T47D (cell line): ENCODE measurements at regions not wholly inside any gene's neighbourhood (a gene's known extent, or its start where the extent isn't known, plus 50 kb on each side); places are given as distances from the start of the nearest gene placed in this dataset.
A peak's percentile ranks its signal among the peaks of the same experiment; 100 is the strongest.

Experiments used
- DNase-seq, 2 experiments: peaks; one replicate each; pipeline versions ENCODE4 v3.0.0 to v3.0.0-alpha.2; 2011 to 2012; ENCODE audit warnings: low read depth in 1 of 2, low spot score in 1 of 2
- JUND ChIP-seq: IDR thresholded peaks from 2 replicates; pipeline ENCODE4 v1.6.1; 2012; ENCODE audit warnings: low read depth
- in situ Hi-C: cut with HindIII; loops from 2 replicates; pipeline ENCODE4 v1.10.0; 2016; ENCODE audit warnings: low sequenced_read_pairs, low pct_unique_long_range_greater_than_20kb

DNA sequence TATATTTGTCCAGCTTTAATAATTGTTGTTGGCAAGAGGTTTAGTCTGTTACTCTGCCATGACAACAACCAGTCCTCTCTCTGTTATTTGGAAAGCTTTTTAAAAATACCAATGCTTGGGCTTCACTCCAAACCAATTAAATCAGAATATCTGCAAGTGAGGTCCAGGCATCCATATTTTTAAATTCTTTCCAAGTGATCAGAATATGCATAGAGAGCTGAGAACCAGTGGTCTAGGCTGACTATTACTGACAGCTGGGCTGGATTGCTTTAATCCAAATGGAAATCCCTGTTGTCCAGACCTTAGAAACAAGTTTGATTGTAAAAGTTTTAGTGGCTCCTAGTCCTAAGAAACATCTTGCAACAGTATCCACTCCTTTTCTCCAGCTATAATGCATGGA is 1059.7 kb upstream of the ACVR2A start:
- no peak for DNase-seq
- TF ChIP-seq JUND, result no peak
- in situ Hi-C loops, result no loop called here

DNA sequence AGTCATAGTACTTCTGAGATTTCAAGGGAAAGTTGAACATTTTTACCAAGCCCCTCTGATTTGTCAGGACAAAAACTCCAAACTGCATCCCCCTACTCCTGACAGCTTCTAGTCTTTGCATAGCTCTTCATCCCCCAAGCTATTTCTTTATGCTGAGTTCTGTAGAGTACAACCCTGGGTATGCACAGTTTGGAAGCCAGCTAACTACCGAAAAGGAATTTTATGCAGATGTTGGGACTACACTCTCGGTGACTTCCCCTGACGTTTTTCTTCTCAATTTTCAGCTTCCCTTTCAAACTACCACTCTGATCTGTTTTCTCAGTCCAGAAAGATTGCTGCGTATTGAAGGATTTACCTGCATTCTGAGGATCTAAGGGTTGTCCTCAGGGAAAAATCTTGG is 1060.2 kb upstream of the ACVR2A start:
- DNase-seq, result no peak
- in situ Hi-C loops, result no loop called here
- TF ChIP-seq JUND, result no peak

DNA sequence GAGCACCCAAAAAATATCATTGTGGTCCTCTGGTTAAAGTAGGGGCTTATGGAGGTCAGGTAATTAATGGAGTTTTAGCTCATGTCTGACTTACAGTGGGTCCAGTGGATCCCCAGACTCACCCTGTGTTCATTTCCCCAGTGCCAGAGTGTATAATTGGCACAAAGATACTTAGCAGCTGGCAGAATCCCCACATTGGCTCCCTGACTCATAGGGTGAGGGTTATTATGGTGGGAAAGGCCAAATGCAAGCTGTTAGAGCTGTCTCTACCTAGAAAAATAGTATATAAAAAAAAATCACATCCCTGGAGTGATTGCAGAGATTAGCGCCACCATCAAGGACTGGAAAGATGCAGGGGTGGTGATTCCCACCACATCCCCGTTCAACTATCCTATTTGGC is 1067.6 kb upstream of the ACVR2A start:
- in situ Hi-C loops, result no loop called here
- DNase-seq, result no peak
- no peak for TF ChIP-seq JUND

DNA sequence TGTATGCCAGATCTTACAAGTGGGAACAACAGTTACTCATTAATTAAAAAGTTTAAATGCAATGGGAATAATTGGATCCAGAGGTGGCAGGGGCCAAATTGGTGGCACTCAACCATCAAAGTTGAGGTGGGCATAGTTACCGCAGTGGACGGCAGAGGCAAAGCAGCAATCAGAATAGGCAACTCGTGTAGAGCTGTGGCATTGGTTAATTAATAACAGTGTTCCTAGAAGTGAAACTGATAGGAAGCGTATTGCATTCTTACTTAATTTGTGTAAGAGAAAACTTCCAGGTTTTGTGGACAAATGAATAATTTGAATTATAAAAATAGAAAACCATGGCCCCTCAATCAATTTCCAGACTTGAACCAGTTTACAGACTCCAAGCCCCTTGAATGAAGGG is 1068.2 kb upstream of the ACVR2A start:
- in situ Hi-C loops, result no loop called here
- TF ChIP-seq JUND, result no peak

DNA sequence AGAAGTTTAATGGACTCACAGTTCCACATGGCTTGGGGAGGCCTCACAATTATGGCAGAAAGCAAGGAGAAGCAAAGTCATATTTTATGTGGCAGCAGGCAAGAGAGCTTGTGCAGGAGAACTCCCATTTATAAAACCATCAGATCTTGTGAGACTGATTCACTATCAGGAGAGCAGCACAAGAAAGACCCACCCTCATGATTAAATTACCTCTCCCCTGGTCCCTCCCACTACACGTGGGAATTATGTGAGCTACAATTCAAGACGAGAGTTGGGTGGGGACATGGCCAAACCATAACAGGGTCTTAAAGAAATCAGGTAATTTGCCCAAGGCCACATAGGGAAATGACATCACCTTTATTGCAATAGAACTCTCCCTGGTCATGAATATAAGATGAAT is 1073.3 kb upstream of the ACVR2A start:
- in situ Hi-C loops, result no loop called here
- TF ChIP-seq JUND, result no peak
- no peak for DNase-seq

More for the DNA sequence above, 1068.2 kb upstream of the ACVR2A start:
- no peak for DNase-seq

DNA sequence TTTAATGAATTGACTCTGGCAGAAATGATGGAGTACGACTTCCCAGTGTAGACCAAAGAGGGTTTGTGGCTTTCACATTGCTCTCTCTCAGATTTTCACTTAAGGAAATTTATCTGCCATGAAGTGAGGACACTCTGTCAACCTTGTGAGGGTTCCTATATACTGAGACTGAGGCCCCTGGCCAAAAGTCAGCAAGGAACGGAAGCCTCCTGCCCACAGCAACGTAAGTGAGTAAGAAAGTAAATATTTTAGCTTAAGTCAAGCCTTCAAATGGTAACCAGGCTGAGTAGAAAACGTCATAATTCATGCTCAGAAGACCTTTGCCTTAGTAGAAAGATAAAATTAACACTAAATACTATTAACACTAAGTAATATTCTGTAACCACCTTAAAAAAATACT is 1080.5 kb upstream of the ACVR2A start:
- no peak for TF ChIP-seq JUND
- DNase-seq, result no peak
- in situ Hi-C loops, result no loop called here

DNA sequence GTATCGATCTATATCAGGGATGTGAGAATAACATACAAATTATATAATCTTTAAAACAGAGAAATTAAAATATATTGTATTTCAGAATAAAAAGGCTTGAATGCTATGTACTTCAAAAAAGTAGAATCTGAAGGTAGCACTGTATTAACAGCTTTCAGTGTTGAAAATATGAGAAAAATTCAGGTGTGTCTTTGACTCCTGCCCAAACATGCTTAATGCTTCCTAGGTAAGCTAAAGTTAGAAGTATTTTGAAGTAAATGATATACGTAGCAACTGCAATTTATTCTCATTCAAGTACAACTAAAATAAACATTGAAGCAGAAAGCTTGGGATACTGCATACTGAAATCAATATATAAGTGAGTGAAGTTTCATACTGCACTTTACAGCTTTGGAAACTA is 1082.0 kb upstream of the ACVR2A start:
- TF ChIP-seq JUND, result no peak
- no peak for DNase-seq
- in situ Hi-C loops, result no loop called here

DNA sequence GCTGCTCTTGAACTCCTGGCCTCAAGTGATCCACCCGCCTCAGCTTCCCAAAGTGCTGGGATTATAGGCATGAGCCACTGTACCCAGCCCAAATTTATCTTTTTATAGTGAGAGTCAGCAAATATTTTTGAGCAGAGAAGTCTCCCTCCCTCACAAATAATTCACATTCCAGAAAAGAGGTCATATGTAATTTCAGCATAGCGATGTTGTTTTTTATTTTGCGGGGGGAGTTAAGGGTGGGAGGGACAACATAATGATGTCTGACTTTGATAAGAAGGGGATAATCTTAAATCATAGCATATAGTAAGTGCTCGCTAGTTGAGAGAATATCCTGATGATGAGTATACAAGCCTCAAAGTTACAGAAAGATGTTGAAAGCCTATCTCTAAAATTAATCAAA is 1090.2 kb upstream of the ACVR2A start:
- TF ChIP-seq JUND, result no peak
- in situ Hi-C loops, result no loop called here
- no peak for DNase-seq

DNA sequence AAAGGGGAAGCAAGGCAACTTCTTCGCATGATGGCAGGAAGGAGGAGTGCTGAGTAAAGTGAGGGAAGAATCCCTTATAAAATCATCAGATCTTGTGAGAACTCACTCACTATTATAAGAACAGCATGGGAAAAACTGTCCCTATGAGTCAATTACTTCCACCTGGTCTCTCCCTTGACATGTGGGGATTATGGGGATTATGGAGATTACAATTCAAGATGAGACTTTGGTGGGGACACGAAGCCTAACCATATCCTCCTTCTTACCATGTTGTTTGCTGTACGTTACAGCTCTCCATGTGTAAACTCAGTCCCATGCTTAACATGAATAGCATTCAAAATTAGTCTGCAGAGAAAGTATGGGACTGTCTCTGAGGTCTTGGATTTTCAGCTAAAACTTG is 1096.8 kb upstream of the ACVR2A start:
- in situ Hi-C loops, result no loop called here
- DNase-seq, result no peak
- TF ChIP-seq JUND, result no peak

DNA sequence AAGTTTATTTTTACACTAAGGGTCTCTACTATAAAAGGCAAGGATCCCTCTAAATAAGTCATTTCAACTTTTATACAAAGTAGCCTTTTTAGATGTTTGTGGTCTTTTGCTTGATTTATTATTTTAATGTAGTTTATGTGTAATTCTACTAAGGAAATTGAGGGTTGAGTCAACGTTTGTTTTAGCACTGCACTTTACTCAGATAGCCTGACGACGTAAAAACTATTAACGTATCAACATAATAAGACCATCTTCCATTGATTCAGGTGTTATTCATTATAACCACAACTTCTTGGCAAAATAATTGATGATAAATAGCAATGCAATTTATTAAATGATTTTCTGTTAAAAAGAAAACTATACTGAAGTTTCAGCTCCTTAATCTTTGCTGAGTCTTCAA is 1103.6 kb upstream of the ACVR2A start:
- in situ Hi-C loops, result no loop called here
- no peak for TF ChIP-seq JUND
- DNase-seq, result no peak

DNA sequence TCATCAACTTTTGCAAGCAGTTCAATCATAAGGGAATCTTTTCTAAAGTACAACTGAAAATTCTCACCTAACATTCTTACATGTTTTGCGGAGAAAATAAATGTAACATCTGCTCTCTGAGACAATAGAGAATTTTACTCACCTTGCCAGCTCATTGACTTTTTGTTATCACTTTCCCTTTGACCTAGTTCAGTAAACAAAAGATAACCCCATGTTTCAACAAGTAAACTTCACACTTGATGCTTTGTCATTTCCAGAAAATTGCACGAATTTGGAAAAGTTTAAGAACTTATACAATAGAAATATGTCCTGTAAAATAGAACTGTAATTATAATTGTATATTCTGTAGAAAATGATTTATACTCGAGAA is 1110.0 kb upstream of the ACVR2A start:
- in situ Hi-C loops, result no loop called here
- DNase-seq, result no peak
- TF ChIP-seq JUND, result no peak

DNA sequence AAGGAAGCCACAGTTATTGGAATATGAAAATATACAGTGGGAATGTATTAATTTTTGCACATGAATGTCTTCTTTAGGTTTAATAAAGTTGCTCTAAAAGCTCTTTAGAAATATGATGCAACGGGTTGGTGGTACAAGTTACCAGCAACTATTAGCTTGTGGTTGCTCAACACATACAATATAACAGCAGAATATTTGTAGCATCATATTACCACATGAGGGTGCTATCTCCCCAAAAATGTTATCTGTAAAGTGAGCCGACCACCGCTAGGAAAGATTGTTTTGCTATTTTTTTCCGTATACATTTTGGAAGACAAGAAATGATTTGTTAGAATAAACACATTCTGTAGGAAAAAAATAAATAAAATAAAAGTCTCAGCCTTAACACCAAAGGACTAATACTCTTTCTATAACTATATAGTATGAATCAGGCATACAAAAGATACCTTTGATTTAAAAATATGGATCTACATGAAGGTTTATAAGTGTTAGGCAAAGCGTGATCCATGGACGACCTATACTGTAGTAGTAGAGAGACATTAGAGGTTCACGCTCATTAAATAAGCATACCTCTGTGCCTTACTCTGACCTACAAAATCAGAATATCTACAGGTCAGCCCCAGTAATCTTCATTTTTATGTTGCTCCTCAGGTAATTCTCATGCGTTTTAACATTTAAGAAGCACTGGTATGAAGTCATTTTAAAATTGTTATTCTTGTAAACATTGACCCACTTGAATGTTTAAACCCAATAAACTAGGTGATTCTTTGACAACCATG is 1110.6 kb upstream of the ACVR2A start:
- DNase-seq, result peak in 1 of 2 experiments; percentile 48
- in situ Hi-C loops, result no loop called here
- no peak for TF ChIP-seq JUND

DNA sequence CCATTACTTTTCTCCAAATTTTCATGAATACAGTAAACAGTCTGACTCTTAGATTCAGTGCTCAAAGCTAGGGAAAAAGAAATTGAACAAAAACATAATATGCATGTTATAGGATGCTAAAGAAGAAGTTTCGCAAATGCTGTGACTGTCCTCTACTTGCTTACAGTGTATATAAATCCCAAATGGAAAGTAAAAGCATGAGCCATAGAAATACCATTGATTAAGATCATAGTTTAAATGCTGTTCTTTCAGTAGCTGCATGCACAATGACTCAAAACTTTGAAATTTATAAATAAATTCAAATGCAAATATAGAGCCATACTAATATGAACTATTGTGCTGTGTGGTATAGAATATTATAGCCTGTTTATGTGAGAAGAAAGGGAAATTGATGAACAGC is 1113.9 kb upstream of the ACVR2A start:
- TF ChIP-seq JUND, result no peak
- in situ Hi-C loops, result no loop called here
- DNase-seq, result no peak

DNA sequence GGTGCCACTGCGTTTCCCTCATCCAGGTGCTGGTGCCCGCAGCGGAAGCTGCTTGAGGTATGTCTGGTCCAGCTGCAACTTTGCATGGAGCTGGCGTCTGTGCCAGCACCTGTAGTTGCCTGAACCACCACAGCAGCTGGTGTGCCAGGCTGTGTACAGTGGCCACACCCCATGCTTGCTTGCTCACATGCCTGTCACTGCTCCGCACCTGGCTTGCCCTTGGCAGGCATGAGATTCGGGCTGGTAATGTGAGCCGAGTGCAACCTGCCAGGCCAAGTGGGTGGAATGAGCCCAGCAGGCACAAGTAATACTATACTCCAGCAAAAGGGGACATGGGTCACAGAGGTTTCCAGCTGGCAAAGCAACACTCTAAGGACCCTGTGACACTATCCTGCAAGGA is 1123.3 kb upstream of the ACVR2A start:
- no peak for TF ChIP-seq JUND
- DNase-seq, result no peak
- in situ Hi-C loops, result no loop called here
